ENCODE measurements at regions not wholly inside any gene's neighbourhood (a gene's known extent, or its start where the extent isn't known, plus 50 kb on each side); places are given as distances from the start of the nearest gene placed in this dataset.

DNA sequence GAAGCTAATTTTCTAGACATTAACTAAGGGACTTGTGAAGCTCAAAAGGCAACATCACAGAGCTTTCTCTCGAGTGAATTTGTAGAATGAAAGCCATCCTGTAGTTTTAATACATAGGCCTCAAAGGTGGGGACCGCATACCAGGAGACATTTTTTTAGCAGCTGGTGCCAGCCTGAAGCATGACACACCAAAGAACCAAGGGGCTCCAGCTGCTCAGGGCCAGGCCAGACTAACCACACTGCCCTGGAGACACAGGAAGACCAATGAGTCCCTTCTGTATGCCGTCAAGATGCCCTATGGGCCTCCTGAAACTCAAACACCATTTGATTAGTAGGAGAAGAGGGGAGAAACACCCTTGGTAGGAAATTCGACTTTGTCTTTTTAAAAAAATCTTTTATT is 113.9 kb upstream of the CACNA1E start:
- DNase-seq (no peak), ATAC-seq (no peak)
- no peaks in the 10 kb centered on the region for H3K36me3 Mint-ChIP-seq (ENCODE audit: low read depth)
- no peaks in the 10 kb centered on the region for H3K4me1 Mint-ChIP-seq
- H3K4me3 Mint-ChIP-seq, result no peak overlapping the region
- no peaks in the 10 kb centered on the region for H3K27me3 Mint-ChIP-seq
- no peak overlapping the region for H3K27ac Mint-ChIP-seq
- H3K9me3 Mint-ChIP-seq, result peaks cover 7% of the 10 kb centered on the region

DNA sequence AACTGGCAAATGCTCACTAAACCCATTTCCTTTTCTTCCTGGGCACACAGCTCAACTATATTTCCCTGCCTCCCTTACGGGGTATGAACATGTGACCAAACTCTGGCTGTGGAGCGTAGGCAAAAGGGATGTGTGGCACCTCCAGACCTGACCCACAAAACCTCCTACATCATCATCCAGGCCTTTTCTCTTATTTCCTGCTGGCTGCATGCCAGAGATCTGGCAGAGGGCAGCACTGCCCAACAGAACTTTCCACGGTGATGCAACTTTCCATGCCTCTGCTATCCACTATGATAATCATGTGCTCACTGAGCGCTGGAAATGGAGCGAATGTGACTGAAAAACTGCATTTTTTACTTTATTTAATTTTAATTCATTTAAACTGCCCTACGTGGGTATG is 99.6 kb upstream of the CACNA1E start:
- ATAC-seq (no peak), DNase-seq (no peak)
- Mint-ChIP-seq H3K36me3 (ENCODE audit: low read depth) (no peaks in the 10 kb centered on the region), H3K4me3 (no peak overlapping the region), H3K27me3 (no peaks in the 10 kb centered on the region), H3K4me1 (no peaks in the 10 kb centered on the region), H3K9me3 (no peaks in the 10 kb centered on the region), H3K27ac (no peak overlapping the region)

DNA sequence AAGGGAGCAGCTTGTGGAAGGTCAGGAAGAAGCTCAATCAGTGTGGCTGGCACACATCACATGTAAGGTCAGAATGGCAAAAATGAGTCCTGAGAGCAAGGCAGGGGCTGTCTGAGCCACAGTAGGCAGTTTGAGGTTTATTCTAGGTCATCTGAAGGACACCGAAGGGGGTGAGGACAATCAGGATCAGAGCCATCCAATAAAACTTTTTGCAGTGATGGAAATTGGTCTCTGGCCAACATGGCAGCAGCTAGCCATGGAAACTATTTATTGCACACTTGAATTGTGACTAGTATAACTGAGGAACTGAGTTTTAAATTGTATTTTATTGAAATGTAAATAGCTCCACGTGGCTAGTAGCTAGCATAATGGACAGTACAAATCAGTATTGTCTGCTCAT is 97.0 kb upstream of the CACNA1E start:
- DNase-seq, result no peak

DNA sequence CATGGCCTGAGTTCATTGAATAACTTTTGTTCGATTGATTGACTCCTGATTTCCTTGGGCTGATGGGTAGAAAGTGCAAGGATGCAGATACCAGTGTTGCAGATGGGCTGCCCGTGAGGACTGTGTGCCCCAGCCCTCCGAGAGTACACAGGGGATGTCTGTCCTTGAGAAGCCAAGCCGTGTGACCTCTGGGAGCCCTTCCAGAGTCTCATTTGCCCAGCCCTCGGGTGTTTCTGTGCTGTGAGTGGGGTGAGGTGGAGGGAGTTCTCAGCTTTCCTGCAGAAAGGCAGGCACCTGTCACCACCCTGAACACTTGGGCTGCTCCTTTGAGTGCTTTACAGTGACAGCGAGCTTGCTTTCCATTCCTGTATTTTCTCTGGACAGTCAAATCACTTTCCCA is 96.4 kb upstream of the CACNA1E start:
- Mint-ChIP-seq H3K27ac (no peak overlapping the region), H3K4me1 (peaks cover 11% of the 10 kb centered on the region)

More for the DNA sequence above, 97.0 kb upstream of the CACNA1E start:
- no peaks in the 10 kb centered on the region for H3K9me3 Mint-ChIP-seq
- H3K27me3 Mint-ChIP-seq, result no peaks in the 10 kb centered on the region
- H3K36me3 Mint-ChIP-seq (ENCODE audit: low read depth), result no peaks in the 10 kb centered on the region
- no peak overlapping the region for H3K4me3 Mint-ChIP-seq
- ATAC-seq, result no peak
- H3K27ac Mint-ChIP-seq, result no peak overlapping the region
- H3K4me1 Mint-ChIP-seq, result peaks cover 6% of the 10 kb centered on the region

DNA sequence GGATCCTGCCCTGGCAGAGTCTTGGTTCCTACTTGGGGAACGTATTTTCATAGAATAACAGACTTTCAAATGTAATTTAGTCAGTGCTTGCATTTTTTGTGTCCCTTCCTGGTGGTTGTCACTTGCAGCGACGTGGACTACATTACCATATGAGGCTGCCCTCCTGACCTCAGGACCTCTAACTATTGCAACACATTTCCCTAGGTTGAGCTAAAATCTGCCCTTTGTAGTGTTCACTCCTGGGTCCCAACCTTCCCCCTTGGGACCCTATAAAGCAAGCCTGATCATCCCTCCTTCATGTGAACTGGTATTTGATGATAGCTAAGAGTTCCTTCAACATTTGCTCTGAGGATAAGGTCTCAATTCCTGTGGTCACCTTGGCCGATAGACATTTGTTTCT is 95.6 kb upstream of the CACNA1E start:
- Mint-ChIP-seq H3K9me3 (no peaks in the 10 kb centered on the region), H3K4me1 (peaks cover 18% of the 10 kb centered on the region), H3K27me3 (no peaks in the 10 kb centered on the region), H3K4me3 (no peak overlapping the region), H3K36me3 (ENCODE audit: low read depth) (no peaks in the 10 kb centered on the region), H3K27ac (no peak overlapping the region)
- DNase-seq (no peak), ATAC-seq (no peak)

More for the DNA sequence above, 96.4 kb upstream of the CACNA1E start:
- Mint-ChIP-seq H3K4me3 (no peak overlapping the region), H3K9me3 (no peaks in the 10 kb centered on the region), H3K27me3 (no peaks in the 10 kb centered on the region), H3K36me3 (ENCODE audit: low read depth) (no peaks in the 10 kb centered on the region)
- DNase-seq (no peak), ATAC-seq (no peak)

DNA sequence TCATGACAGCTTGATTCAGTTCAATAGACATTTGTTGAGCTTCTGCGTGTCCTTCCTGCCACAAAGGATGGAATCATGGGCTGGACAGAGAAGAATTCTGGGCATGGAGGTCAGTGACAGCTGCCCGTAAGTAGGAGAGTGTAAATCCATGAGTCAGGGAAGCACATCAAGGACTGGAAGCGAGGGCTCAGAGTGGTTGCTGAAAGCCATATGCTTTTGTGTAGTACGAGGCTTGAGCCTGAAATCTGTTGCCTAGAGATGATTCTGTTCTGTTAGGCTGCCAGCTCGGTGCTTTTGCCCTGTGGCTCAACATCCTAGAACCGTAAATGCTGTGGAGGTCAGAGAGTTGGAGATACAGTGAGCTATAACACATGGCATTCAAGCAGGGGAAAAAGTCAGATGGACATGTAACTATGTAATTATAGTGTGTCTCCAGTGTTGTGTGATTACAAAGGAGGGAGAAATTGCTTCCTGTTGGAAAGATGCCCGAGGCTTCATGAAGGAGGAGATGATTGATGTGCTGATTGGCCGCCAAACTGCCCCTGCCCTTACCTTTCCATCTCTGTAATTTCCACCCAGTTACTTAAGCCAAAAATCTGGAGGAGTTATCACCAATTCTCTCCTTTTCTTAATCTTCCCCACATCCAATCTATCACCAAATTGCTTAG is 92.8 kb upstream of the CACNA1E start:
- Mint-ChIP-seq H3K4me3 (no peak overlapping the region), H3K9me3 (no peaks in the 10 kb centered on the region), H3K27ac (no peak overlapping the region), H3K4me1 (peaks cover 26% of the 10 kb centered on the region), H3K27me3 (no peaks in the 10 kb centered on the region), H3K36me3 (ENCODE audit: low read depth) (no peaks in the 10 kb centered on the region)
- no peak for DNase-seq
- no peak for ATAC-seq

DNA sequence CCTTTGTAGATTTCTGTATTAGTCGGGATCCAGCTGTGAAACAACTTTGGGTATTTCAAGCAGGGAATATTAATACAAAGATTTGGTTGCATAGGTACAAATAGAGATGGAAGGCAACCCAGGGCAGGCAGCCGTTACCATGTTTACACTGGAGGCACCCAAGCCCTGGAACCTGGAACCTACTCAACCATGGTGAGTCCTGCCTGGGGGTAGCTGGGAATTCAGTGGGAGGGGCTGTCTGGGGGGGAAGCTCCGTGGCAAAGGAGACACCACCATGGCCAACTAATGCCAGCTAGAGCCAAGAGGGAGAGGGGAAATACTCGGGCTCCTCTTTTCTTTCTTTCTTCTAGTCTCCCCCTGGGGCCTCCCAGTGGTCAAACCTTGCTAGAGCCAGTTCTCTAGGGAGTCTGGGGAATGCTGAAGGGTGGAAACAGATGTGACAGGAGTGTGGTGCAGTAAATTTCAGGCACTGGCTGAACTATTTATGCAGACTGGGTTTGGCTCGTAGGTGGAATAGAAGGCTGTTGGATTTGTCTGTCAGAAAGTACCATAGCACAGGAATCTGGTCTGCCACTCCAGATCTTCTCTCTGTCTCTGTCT is 91.9 kb upstream of the CACNA1E start:
- ATAC-seq (no peak), DNase-seq (no peak)
- H3K4me3 Mint-ChIP-seq, result no peak overlapping the region
- peaks cover 26% of the 10 kb centered on the region for H3K4me1 Mint-ChIP-seq
- no peak overlapping the region for H3K27ac Mint-ChIP-seq
- H3K36me3 Mint-ChIP-seq (ENCODE audit: low read depth), result no peaks in the 10 kb centered on the region
- H3K9me3 Mint-ChIP-seq, result no peaks in the 10 kb centered on the region
- no peaks in the 10 kb centered on the region for H3K27me3 Mint-ChIP-seq

DNA sequence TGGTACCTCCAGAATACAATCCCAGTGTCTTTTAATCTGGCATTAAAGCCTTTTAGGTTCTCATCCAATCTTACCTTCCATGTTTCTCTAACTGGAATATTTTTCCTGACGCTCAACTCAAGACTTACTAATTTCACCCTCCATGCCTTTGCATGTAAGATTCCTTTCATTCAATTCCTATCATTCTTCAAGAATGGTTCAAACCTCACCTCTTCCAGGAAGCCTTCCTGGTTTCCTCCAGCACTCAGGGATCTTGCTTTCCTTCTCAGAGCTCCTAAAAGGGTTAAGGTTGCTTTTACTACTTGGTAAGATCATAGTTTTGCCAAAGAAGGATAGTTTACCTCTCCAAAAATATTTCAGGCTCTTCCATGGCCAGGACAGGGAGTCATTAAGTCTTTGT is 91.2 kb upstream of the CACNA1E start:
- Mint-ChIP-seq H3K4me1 (peaks cover 26% of the 10 kb centered on the region), H3K36me3 (ENCODE audit: low read depth) (no peaks in the 10 kb centered on the region), H3K27me3 (no peaks in the 10 kb centered on the region), H3K4me3 (no peak overlapping the region), H3K9me3 (no peaks in the 10 kb centered on the region), H3K27ac (peak overlapping the region; percentile 6)
- DNase-seq, result no peak
- no peak for ATAC-seq

DNA sequence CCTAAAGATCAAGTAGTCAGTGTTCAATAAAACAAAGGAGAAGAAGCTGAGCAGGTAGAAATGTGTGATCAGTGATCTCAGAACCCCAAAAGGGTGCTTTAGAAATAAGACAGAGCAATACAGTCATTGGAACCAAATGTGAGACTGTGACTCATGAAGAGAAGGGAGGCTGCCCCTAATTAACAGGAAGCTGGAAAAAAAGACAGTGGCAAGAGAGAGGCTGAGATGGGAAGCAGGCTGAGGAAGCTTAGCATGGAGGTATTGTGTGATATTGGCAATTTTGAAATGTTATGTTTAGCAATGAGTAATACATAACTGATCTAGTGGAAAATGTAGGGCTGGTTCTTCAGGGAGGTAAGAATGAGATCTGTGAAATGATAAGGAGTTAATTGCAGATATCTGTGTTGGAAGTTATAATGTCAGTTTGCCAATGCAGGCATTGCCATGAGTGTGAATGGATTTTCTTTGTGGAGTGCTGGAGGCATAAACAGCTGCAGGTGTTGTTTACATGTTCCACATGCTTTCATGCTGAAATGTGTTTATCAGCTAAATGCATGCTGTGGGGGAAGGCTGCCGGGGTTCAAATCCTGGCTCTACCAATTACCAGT is 90.6 kb upstream of the CACNA1E start:
- no peaks in the 10 kb centered on the region for H3K27me3 Mint-ChIP-seq
- H3K4me1 Mint-ChIP-seq, result peaks cover 30% of the 10 kb centered on the region
- ATAC-seq (peak; percentile 60), DNase-seq (no peak)
- H3K9me3 Mint-ChIP-seq, result no peaks in the 10 kb centered on the region
- peak overlapping the region; percentile 6 for H3K27ac Mint-ChIP-seq
- H3K4me3 Mint-ChIP-seq, result no peak overlapping the region
- H3K36me3 Mint-ChIP-seq (ENCODE audit: low read depth), result no peaks in the 10 kb centered on the region

DNA sequence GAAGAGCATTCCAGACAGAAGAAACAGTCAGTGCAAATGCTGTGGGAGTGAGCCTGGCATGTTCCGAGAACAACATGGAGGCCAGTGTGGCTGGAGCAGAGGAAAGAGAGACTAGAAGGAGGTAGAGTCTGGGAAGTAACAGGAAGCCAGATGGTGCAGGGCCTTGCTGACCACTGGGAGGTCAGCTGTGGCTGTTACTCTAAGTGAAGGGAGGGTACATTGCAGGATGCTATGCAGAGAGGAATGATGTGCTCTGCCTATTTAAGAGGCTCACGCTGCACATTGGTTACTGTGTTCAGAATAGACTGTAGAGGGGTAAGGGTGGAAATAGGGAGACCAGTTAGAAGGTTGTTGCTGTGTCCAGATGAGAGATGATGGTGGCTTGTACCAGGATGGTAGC is 88.6 kb upstream of the CACNA1E start:
- peaks cover 48% of the 10 kb centered on the region for H3K4me1 Mint-ChIP-seq
- H3K9me3 Mint-ChIP-seq, result no peaks in the 10 kb centered on the region
- H3K36me3 Mint-ChIP-seq (ENCODE audit: low read depth), result no peaks in the 10 kb centered on the region
- DNase-seq (no peak), ATAC-seq (no peak)
- no peak overlapping the region for H3K4me3 Mint-ChIP-seq
- no peak overlapping the region for H3K27ac Mint-ChIP-seq
- no peaks in the 10 kb centered on the region for H3K27me3 Mint-ChIP-seq

DNA sequence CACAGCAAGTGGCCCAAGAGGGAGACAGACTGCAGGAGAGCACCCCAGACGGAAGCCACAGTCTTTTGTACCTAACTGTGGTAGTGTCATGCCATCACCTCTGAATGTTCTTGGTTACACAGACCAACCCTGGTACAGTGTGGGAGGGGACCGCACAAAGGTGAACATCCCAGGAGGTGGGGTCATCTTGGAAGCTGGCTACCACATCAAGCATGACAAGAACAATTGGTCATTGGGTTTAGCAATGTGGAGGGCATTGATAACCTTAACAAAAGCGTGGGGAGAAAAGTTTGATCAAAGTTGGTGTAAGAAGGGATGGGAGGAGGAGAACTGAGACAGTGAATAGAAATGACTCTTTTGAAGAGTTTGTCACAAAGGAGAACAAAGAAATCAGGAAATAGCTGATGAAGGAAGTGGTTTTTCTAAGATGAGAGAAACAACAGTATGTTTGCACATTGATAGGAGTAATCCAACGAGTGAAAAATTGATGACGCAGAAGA is 87.1 kb upstream of the CACNA1E start:
- peaks cover 51% of the 10 kb centered on the region for H3K4me1 Mint-ChIP-seq
- no peaks in the 10 kb centered on the region for H3K27me3 Mint-ChIP-seq
- DNase-seq, result peak; percentile 27
- peak; percentile 73 for ATAC-seq
- H3K9me3 Mint-ChIP-seq, result no peaks in the 10 kb centered on the region
- H3K4me3 Mint-ChIP-seq, result no peak overlapping the region
- no peaks in the 10 kb centered on the region for H3K36me3 Mint-ChIP-seq (ENCODE audit: low read depth)
- no peak overlapping the region for H3K27ac Mint-ChIP-seq

DNA sequence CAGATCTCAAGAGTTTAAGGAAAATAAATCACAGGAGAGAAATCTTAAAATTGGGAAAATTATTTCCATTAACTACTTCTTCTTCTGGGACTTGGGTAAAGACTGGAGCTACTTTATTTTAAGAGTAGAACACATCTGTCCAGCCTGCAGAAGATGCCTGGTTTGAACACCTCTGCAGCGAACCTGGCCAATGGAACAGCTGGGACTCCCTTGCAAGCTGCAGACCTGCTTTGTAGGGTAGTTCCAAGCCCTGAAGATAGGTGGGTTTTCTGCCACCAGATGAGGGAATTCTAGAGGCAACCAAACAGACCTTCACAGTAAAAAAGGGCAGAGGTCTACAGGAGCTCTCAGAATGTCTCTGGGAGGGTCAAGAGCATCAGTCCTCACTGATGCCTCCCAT is 86.5 kb upstream of the CACNA1E start:
- no peaks in the 10 kb centered on the region for H3K27me3 Mint-ChIP-seq
- DNase-seq (no peak), ATAC-seq (no peak)
- no peak overlapping the region for H3K4me3 Mint-ChIP-seq
- no peaks in the 10 kb centered on the region for H3K36me3 Mint-ChIP-seq (ENCODE audit: low read depth)
- H3K9me3 Mint-ChIP-seq, result no peaks in the 10 kb centered on the region
- no peak overlapping the region for H3K27ac Mint-ChIP-seq
- H3K4me1 Mint-ChIP-seq, result peaks cover 49% of the 10 kb centered on the region

DNA sequence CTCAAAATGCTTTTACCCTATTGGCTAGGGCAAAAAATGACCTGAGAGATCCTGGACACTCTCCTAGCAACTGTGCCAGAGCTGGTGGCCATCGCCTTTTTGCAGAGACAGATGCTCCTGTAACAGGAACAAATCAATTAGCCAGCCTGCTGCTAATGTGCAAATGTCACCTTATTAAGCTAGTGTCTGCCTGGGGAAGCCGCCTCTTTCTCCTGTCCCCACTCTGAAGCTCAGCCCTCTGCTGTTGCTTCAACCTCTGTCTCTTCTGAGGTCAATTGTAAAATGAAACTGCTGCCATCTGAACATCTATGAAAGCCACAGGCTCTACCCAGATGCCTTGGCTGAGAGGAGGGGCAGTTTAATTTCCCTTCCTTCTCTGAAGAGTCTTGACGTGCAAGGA is 85.5 kb upstream of the CACNA1E start:
- DNase-seq (no peak), ATAC-seq (peak; percentile 45)
- peaks cover 38% of the 10 kb centered on the region for H3K4me1 Mint-ChIP-seq
- H3K27me3 Mint-ChIP-seq, result no peaks in the 10 kb centered on the region
- H3K27ac Mint-ChIP-seq, result peak overlapping the region; percentile 70
- peak overlapping the region; percentile 30 for H3K4me3 Mint-ChIP-seq
- H3K9me3 Mint-ChIP-seq, result no peaks in the 10 kb centered on the region
- no peaks in the 10 kb centered on the region for H3K36me3 Mint-ChIP-seq (ENCODE audit: low read depth)

DNA sequence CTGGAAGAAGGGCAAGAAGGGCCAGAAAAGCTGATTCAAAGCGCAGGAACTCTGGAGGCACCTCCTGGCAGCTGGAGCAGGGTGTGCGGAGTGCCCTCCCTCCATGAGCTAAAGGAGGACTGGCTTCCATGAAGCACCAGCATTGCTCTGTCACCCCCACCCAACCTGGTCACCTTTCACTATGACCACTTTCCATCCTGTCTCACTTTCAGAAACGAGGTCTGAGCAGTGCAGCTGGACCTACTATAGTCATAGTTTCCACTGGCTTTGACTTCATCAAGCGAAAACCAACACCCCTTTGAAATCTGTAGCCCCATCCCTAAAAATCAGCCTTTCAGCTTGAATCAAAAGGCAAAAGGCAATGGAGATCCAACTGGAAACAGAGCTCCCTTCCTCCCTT is 84.8 kb upstream of the CACNA1E start:
- no peaks in the 10 kb centered on the region for H3K27me3 Mint-ChIP-seq
- DNase-seq (peak; percentile 24), ATAC-seq (peak; percentile 70)
- H3K36me3 Mint-ChIP-seq (ENCODE audit: low read depth), result no peaks in the 10 kb centered on the region
- H3K4me1 Mint-ChIP-seq, result peaks cover 32% of the 10 kb centered on the region
- no peak overlapping the region for H3K4me3 Mint-ChIP-seq
- no peaks in the 10 kb centered on the region for H3K9me3 Mint-ChIP-seq
- peak overlapping the region; percentile 70 for H3K27ac Mint-ChIP-seq

DNA sequence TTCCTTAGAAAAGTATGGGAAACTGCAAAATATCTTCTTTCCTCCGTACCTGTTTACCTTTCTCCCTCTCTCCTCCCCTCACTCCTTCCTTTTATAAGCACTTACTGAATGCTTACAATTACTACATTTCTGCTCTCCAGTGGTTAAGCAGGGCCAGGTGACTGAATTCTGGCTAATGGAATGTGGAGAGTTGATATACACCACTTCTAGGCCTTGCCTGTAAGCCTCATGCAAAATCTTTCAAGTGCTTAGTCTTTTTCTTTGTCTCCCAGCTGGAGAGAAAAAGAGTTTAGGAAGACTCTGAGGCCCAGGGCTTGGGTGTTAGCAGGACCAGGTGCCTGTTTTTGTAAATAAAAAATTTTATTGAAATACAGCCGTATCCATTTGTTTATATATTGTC is 77.7 kb upstream of the CACNA1E start:
- Mint-ChIP-seq H3K27me3 (no peaks in the 10 kb centered on the region), H3K9me3 (no peaks in the 10 kb centered on the region), H3K4me3 (no peak overlapping the region), H3K27ac (no peak overlapping the region), H3K4me1 (peaks cover 8% of the 10 kb centered on the region), H3K36me3 (ENCODE audit: low read depth) (no peaks in the 10 kb centered on the region)
- DNase-seq, result no peak
- ATAC-seq, result no peak

Data from activated naive CD8-positive, alpha-beta T cell treated with anti-CD3 and anti-CD28 coated beads, Interleukin-2, amount 50 U/mL, for 24 hours (primary cell).